ENCODE measurements at regions not wholly inside any gene's neighbourhood (a gene's known extent, or its start where the extent isn't known, plus 50 kb on each side); places are given as distances from the start of the nearest gene placed in this dataset.

GRCh38 chr13:74005320-74006157 is 128.7 kb downstream of the KLF12 start:
- Histone ChIP-seq H3K27ac (ENCODE audit: low read depth in 1 of 2, low read length in 2 of 2) (no peak overlapping the region), H3K4me3 (replicated peaks in 1 of 3; ENCODE audit: low read depth in 2 of 3, low read length in 3 of 3) (no peak overlapping the region), H3K36me3 (replicated peaks in 1 of 2; ENCODE audit: control insufficient read depth in 1 of 2, insufficient read depth in 2 of 2, low read length in 2 of 2) (no peaks in the 10 kb centered on the region), H2AFZ (ENCODE audit: insufficient read depth, low read depth, low read length, poor library complexity, severe bottlenecking) (no peak overlapping the region), H3K9me3 (replicated peaks in 1 of 2; ENCODE audit: control insufficient read depth in 1 of 2, insufficient read depth in 1 of 2, low read length in 2 of 2) (no peaks in the 10 kb centered on the region), H4K20me1 (ENCODE audit: insufficient read depth, low read length) (no peaks in the 10 kb centered on the region), H3K27me3 (ENCODE audit: control insufficient read depth in 2 of 2, insufficient read depth in 2 of 2, low read length in 2 of 2) (no peaks in the 10 kb centered on the region), H3K4me1 (ENCODE audit: control insufficient read depth in 1 of 2, insufficient read depth in 2 of 2, low read length in 2 of 2) (no peaks in the 10 kb centered on the region), H3K79me2 (ENCODE audit: insufficient read depth, low read length) (no peaks in the 10 kb centered on the region), H3K4me2 (replicated peaks; ENCODE audit: extremely low read depth, low read length, poor library complexity, severe bottlenecking) (no peak overlapping the region), H3K9ac (ENCODE audit: insufficient read depth, low read length, poor library complexity, severe bottlenecking) (no peak overlapping the region)
- no peak overlapping the region for H3K4me3 Mint-ChIP-seq
- no peak for DNase-seq
- no peaks in the 10 kb centered on the region for H3K4me1 Mint-ChIP-seq
- no peaks in the 10 kb centered on the region for H3K36me3 Mint-ChIP-seq
- H3K9me3 Mint-ChIP-seq: peaks cover 0 to 8% (median 0%) of the 10 kb centered on the region in 7 donors
- TF ChIP-seq CTCF (IDR thresholded peaks at IDR 0.05): no peak
- no peaks in the 10 kb centered on the region for H3K27me3 Mint-ChIP-seq (ENCODE audit: low read depth in 3 of 3)
- H3K27ac Mint-ChIP-seq: no peak overlapping the region
- WGBS (ENCODE audit: insufficient coverage): no CpG with 5 or more reads among the region's 6 CpGs
- intact Hi-C loops (cut with micrococcal nuclease): no loop called here

GRCh38 chr13:74004109-74004508 is 130.1 kb downstream of the KLF12 start:
- H3K27ac Mint-ChIP-seq: no peak overlapping the region
- H3K36me3 Mint-ChIP-seq: no peaks in the 10 kb centered on the region
- Histone ChIP-seq H3K79me2 (ENCODE audit: insufficient read depth, low read length) (no peaks in the 10 kb centered on the region), H2AFZ (ENCODE audit: insufficient read depth, low read depth, low read length, poor library complexity, severe bottlenecking) (no peak overlapping the region), H3K4me2 (replicated peaks; ENCODE audit: extremely low read depth, low read length, poor library complexity, severe bottlenecking) (no peak overlapping the region), H3K36me3 (replicated peaks in 1 of 2; ENCODE audit: control insufficient read depth in 1 of 2, insufficient read depth in 2 of 2, low read length in 2 of 2) (no peaks in the 10 kb centered on the region), H3K4me3 (replicated peaks in 1 of 3; ENCODE audit: low read depth in 2 of 3, low read length in 3 of 3) (no peak overlapping the region), H3K27me3 (ENCODE audit: control insufficient read depth in 2 of 2, insufficient read depth in 2 of 2, low read length in 2 of 2) (no peaks in the 10 kb centered on the region), H3K9me3 (replicated peaks in 1 of 2; ENCODE audit: control insufficient read depth in 1 of 2, insufficient read depth in 1 of 2, low read length in 2 of 2) (no peaks in the 10 kb centered on the region), H3K4me1 (ENCODE audit: control insufficient read depth in 1 of 2, insufficient read depth in 2 of 2, low read length in 2 of 2) (no peaks in the 10 kb centered on the region), H3K9ac (ENCODE audit: insufficient read depth, low read length, poor library complexity, severe bottlenecking) (no peak overlapping the region), H3K27ac (ENCODE audit: low read depth in 1 of 2, low read length in 2 of 2) (no peak overlapping the region), H4K20me1 (ENCODE audit: insufficient read depth, low read length) (no peaks in the 10 kb centered on the region)
- no peak for DNase-seq
- no peaks in the 10 kb centered on the region for H3K27me3 Mint-ChIP-seq (ENCODE audit: low read depth in 3 of 3)
- H3K9me3 Mint-ChIP-seq: peaks cover 0 to 8% (median 0%) of the 10 kb centered on the region in 7 donors
- WGBS (ENCODE audit: insufficient coverage): no CpG with 5 or more reads among the region's 2 CpGs
- TF ChIP-seq CTCF (IDR thresholded peaks at IDR 0.05): no peak
- no peak overlapping the region for H3K4me3 Mint-ChIP-seq
- intact Hi-C loops (cut with micrococcal nuclease): no loop called here
- no peaks in the 10 kb centered on the region for H3K4me1 Mint-ChIP-seq

All from CD14-positive monocyte (primary cell).